HPDE6-E6E7 (cell line): ENCODE measurements at regions not wholly inside any gene's neighbourhood (a gene's known extent, or its start where the extent isn't known, plus 50 kb on each side); places are given as distances from the start of the nearest gene placed in this dataset.
"Not testable (repeated sequence)": the region's sequence is repeated elsewhere in the genome, so short reads cannot be mapped to it uniquely, and the experiment has no call there.

ENCODE experiments used
- DNase-seq: peaks from one replicate; pipeline ENCODE4 v3.0.0; 2011; ENCODE audit warnings: missing footprints; ENCODE audit errors: extremely low spot score

DNA sequence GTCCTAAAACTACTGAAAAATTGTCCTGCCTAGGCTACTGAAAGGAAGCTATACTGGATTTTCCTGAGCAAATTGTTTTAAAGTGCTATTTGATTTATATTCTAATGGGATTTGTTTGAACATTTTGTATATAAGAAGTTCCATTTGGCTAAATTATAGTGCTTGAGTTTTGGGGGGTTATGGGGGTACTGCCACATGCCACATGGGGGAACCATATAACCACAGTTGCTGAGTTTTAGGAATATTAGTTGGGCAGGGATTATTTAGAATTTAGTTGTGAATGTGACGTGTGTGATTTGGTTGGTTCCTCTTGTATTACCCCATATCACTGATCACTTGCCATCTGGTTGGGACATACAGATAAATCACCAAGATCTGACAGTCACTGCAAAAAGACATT, 224.5 kb upstream of the TAPT1 start:
- no peak for DNase-seq

- no peak for DNase-seq
These were observed 223.8 kb upstream of the TAPT1 start for GRCh38 chr4:16450031-16450430.

GRCh38 chr4:16449406-16449805, 223.1 kb upstream of the TAPT1 start:
- DNase-seq: no peak

DNA sequence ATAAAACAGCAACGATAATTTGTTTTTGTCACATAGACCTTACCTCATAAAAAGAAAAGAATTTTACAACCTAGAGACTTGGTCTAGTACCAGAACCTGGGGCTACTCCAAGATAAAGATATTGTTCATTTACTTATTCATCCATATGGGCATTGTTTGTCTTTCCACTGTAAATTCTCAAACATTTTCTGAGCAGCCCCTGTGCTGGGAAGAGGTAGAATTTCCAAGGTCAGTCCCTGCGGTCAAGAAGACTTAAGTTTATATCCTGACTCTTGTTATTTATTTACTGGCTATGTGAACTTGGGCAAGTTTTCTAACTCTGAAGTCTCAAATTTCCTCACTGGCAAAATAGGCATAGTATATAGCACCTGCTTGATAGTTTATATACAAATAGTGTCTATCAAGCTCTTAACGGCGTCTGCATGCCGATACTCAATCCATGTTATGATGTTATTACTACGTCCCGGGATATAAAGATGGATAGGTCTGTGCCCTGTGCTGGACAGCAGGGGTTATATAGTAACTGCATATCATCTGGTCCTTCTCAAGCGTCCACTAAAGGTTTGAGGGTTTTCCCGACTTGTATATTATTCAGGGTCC, 222.1 kb upstream of the TAPT1 start:
- DNase-seq: no peak

DNA sequence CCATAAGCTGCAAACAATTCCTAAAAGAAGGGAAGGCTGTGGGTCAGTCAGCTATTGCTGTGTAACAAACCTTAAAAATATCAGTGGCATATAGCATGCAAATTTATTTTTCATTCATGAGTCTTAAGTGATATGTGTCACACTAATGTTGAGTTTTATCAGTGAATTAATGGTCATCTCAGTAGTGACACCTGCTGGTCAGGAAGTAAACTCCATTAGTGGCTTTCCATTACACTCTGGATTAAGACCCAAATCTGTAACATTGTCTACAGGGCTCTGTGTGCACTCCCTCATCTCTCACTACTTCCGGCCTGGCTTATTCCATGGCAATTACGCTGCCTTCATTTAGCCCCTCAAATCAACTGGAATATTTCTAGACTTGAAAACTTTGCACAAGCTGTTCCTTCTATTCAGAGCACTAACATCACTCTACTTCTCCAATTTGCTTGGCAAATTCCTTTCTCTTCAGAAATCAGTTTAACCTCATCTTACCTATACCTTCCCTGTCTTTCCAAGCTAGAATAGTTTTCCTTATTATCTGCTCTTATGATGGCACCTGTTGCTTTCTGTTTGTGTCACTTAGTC, 217.3 kb upstream of the TAPT1 start:
- DNase-seq: peak; percentile 11

DNA sequence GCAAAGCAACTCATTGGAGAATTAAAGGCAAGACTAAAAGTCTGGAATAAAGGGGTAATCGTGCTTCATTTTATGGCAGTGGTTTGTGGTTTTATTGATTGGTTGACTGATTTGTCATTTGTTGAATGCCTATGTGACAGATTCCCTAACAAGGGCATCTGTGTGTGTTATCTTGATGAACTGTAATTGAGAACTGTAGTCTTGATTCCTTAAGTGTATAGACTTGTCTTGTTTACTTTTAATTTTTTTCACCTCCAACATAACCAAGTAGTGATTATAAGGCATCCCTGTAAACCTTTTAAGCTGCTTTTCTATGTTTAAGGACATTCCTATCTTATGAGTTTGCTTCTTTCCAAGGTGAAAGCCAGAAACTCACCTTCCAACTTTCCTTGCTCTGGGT, 216.0 kb upstream of the TAPT1 start:
- no peak for DNase-seq

DNA sequence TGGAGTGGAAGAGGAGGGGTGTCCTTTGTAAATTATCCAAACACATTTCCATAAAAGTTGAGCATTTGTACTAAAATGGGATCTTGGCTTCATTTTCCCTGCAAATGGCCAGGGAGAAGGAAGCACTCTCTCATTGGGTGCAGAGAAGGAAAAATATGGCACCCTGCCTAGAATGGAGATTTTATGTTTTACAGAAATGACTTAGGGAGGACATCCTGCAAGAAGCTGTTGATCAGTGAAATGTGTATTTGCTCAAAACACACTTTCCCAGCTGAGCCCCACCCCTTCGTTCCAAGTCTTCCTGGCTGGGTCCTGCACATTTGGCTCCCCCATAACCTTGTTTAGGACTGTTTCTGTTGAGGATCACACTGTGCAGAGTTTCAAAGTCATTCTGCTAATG, 213.5 kb upstream of the TAPT1 start:
- DNase-seq: no peak

DNA sequence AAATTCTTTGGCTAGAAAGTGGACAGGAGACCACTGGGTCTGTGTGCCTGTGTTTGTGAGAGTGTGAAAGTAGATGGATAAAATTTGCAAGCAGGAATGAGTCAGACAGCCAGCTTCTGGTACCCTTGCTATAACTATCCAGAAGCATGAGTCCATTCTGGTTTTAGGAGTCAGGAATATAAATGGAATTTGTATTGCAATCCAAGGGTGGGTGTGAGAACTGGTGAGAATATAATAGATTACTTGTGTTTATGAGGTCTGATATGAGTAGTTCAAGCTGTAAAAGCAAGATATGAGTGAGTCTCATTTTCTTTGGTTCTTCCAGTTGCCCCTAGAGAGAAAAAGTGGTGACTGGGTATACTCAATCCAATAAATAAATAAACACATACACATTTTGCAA, 212.7 kb upstream of the TAPT1 start:
- no peak for DNase-seq

- DNase-seq: no peak
These were observed 211.6 kb upstream of the TAPT1 start for GRCh38 chr4:16437836-16438235.

- DNase-seq: no peak
These were observed 205.6 kb upstream of the TAPT1 start for GRCh38 chr4:16431866-16432265.

- no peak for DNase-seq
These were observed 192.5 kb upstream of the TAPT1 start for GRCh38 chr4:16418814-16419213.

GRCh38 chr4:16417198-16417597, 190.9 kb upstream of the TAPT1 start:
- DNase-seq: no peak

DNA sequence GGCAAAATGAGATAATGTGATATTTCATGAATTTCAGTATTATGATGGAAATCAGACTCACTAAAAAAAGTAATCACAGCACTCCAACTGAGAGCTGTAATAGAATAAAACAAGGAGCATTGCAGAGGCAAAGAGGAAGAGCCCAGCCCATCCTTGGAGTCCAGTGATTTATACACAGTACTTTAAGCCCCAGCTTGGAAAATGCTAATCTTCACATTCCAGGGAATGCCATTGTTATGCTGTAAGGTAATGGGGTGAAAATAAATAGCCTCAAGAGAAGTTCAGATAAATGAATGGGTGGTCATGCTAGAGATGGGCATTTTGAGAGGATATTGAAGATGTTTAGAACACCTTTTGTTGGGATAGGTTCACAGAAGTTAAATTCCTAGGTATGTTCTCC, 190.3 kb upstream of the TAPT1 start:
- no peak for DNase-seq

DNA sequence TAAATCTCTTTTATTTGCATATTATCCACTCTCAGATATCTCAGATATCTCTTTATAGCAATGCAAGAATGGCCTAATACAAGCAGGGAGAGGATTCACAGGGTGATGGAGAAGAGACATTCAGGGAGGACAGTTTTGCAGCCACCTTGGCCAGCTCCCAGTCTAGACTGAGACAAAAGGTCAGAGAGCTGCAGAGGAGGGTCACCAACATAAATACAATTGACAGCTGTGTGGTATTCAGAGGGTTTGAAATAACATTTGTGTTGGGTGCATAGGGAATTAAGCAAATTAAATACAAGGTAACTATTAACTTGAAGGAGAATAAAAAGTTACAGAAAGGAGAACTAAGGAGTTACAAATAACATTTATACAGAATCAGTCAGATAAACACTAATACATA, 189.5 kb upstream of the TAPT1 start:
- no peak for DNase-seq

DNA sequence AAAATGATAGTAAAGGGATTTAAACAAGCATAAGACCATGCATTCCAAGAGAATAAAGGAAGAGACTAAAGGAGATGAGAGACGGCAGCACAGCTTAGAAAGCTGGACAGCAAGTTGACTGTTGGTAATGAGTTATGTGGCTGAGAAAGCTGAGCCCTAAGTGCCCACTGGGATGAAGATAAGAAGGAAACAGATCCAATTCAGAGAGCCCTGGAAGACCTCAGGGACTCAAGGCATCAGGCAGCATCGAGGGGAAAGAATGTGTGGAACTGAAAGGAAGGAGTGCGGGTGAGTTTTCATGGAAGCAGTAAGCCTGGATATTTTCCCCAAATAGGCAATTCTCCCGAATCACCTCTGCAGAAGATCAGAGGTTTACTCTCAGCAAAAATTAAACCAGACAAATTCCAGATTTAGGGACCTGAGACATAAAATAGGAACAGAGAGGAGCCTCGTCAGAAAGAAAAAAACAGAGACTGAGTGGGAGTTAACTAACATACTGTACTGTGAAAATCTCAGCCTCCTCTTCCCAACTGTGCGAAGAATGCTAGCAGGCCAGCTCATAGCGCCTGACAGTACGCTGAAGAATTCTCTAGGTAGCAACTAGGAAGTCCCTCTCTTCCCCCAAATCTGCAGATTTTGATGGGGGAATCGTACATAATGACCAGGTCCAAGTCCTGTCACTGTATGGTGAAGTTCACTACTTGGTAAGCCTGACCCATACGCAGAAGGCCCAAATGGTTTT, 187.7 kb upstream of the TAPT1 start:
- DNase-seq: no peak

DNA sequence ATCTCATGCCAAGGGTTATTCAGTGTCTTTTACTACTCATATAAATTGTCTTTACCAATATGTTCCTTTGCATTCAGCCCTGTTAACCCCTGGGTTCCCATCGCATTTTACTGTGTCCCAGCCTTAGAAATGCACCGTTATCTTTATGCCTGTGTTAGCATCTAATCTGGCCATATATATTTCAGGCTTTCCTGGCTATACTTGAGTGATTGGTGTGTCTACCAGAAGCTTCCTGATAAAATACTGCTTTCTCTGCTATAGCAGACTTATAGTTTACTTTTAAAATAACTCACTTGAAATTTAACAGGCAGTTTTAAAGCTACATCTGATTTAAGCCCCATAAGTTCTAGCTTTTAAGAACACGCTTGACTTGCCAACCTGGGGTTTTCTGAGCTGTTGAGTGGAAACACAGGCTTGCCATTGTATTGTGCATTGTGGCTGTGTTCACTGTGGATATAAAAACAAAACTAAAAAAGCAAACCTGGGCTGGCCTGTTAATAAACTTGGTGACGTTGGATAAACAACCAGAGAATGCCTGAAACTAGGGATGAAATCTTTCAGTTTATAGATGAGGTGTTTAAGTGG, 185.3 kb upstream of the TAPT1 start:
- DNase-seq: no peak

DNA sequence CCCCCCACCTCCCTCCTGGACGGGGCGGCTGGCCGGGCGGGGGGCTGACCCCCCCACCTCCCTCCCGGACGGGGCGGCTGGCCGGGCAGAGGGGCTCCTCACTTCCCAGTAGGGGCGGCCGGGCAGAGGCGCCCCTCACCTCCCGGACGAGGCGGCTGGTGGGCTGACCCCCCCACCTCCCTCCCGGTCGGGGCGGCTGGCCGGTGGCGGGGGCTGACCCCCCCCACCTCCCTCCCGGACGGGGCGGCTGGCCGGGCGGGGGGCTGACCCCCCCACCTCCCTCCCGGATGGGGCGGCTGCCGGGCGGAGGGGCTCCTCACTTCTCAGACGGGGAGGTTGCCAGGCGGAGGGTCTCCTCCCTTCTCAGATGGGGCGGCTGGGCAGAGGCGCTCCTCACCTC, 166.9 kb upstream of the TAPT1 start:
- DNase-seq: not testable (repeated sequence)

DNA sequence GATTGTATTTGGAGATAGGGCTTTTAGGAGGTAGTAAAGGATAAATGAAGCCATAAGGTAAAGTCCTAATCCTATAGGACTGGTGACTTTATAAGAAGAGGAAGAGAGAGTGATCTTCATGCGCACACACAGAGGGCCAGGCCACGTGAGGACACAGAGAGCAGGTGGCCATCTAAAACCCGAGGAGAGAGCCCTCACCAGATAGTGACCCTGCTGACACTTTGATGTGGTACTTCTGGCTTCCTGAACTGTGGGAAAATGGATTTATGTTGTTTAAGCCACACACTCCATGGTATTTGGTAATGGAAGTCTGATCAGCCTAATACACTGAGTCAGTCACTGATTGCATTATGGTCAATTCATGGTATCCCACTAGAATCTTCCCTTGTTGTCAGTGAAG, 164.9 kb upstream of the TAPT1 start:
- no peak for DNase-seq

GRCh38 chr4:16387448-16387847, 161.2 kb upstream of the TAPT1 start:
- no peak for DNase-seq

DNA sequence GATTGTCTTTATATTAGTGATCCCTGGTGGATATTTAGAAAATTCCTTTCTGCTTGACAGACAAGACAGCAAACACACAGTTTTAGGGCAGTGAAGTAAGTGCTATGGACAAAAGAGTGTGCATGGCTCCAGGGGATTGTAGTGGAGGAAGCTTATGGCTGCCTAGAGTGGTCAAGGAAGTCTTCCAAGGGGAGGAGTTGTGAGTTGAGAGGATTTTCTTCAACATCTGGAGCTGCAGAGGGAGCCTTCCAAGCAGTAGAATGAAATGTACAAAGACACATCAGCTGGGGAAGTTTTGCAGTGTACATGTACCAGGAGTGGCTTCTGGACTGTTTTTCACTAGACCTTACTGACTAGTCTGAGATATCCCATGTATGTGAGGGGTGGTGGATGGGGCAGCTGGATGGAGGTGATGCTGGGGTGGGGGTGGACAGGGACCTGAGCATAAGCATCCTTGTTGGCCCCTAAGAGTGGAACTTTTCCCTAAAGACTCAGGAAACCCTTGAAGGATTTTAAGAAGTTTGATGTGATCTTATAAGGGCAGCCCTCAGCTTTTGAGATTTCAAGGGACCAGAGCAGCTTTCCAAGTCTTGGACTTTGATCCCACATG, 160.5 kb upstream of the TAPT1 start:
- DNase-seq: no peak

GRCh38 chr4:16384576-16384975, 158.3 kb upstream of the TAPT1 start:
- DNase-seq: no peak

DNA sequence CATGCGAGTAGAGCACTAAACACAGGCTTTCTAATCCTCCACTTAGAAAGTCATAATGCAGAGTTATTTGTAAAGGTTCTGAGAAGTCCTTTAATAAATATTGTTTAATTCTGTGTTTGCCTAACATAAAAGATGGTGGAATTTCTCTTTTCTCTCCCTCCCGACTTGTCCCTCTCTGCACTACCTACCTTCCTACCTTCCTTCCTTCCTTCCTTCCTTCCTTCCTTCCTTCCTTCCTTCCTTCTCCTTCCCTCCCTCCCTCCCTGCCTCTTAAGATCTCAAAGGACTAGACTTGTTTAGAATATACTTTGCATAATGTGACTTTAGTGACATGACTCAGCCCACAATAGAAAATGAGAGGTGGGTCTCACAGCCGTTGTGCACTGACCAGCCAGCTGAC, 156.3 kb upstream of the TAPT1 start:
- DNase-seq: no peak

DNA sequence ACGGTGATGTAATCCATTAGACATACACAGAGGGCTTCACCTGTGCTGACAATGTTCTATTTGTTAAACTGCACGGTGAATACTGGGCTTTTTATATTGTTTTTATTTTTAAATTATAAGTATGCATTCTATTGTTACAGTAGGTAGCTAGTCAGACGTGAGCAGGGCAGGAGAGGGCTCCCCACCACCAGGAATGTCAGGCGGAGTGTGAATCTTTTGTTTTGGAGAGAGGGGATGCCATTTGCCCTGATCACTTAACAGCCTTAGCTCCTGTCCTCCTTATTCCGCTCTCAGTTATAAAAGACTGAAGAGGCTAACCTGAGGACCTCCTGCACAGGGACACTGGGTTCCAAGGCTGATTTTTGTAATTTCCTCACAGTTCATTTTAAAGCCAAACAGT, 151.6 kb upstream of the TAPT1 start:
- DNase-seq: no peak
